ENCODE measurements at regions not wholly inside any gene's neighbourhood (a gene's known extent, or its start where the extent isn't known, plus 50 kb on each side); places are given as distances from the start of the nearest gene placed in this dataset.
"Not testable (repeated sequence)": the region's sequence is repeated elsewhere in the genome, so short reads cannot be mapped to it uniquely, and the experiment has no call there.

DNA sequence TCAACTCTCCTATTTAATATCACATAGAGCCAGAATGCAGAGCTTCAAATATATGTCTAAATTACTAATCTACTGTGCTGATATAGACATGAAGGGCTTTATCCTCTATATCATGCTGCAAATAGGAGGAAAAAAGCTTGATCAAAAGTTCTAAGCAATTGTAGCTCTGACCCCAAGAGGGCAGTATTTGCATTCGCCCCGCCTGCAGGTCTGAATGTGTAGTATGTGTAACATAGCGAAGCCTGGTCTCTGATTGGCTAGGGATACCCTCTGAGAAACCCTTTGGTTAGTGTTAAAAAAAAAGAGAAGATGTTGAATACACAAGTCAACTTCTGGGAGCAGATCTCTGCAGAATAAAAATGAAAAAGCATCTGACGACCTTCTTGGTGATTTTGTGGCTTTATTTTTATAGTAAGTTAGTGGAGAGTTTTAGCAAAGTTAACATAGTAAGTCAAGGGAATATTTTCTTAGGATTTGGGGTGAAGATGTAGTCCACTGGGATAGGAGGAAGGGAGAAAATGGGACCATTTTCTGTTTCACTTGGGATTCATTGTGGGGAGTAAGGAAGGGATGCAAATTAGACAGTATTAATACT, 151.6 kb upstream of the OR4E1 start:
- Mint-ChIP-seq H3K9me3 (no peaks in the 10 kb centered on the region), H3K27me3 (ENCODE audit: low read depth) (peaks cover 33% of the 10 kb centered on the region), H3K4me3 (ENCODE audit: low read depth) (peak overlapping the region; percentile 66), H3K4me1 (ENCODE audit: low read depth) (peaks cover 5% of the 10 kb centered on the region), H3K27ac (no peak overlapping the region), H3K36me3 (ENCODE audit: low read depth) (no peaks in the 10 kb centered on the region)
- intact Hi-C loops (cut with micrococcal nuclease), result no loop called here
- peak; percentile 32 for DNase-seq (ENCODE audit: low spot score)

DNA sequence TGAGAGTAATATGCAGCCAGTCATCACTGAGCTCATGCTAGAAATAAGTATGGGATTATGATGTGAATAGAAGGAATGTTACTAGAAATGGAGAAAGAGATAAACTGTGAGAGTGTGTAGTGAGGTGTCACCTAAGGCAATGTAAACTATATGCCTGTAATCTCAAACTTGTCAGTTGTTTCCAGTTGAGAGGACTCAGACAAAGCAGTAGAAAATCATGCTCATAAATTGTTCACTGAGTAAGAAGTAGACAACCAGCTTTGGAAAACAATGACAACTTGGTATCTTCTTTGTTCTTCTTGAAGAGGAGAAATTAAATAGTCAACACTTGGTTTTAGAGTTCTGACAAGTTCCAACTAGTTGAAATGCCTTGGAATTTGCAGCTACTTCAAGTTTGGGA, 148.5 kb upstream of the OR4E1 start:
- no peak for DNase-seq (ENCODE audit: low spot score)
- H3K9me3 Mint-ChIP-seq, result peaks cover 4% of the 10 kb centered on the region
- peaks cover 29% of the 10 kb centered on the region for H3K27me3 Mint-ChIP-seq (ENCODE audit: low read depth)
- H3K36me3 Mint-ChIP-seq (ENCODE audit: low read depth), result no peaks in the 10 kb centered on the region
- no peak overlapping the region for H3K4me3 Mint-ChIP-seq (ENCODE audit: low read depth)
- H3K4me1 Mint-ChIP-seq (ENCODE audit: low read depth), result peaks cover 5% of the 10 kb centered on the region
- H3K27ac Mint-ChIP-seq, result no peak overlapping the region
- intact Hi-C loops (cut with micrococcal nuclease), result no loop called here

DNA sequence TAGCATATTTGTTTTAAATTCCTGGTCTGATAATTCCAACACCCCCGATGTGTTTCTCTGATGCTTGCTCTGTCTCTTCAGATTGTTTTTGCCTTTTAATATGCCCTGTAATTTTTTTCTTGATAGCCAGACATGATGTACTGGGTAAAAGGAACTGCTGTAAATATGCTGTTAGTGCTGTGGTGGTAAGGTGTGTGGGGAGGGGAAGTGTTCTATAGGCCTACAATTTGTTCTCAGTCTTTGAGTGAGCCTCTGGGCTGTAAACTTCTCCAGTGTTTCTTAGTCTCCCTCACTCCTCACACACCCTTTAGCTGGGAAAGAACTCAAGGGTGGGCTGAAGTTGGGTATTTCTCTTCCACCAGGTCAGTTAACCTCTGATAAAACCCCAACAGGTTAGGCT, 147.0 kb upstream of the OR4E1 start:
- peaks cover 9% of the 10 kb centered on the region for H3K9me3 Mint-ChIP-seq
- DNase-seq (ENCODE audit: low spot score), result no peak
- no peak overlapping the region for H3K4me3 Mint-ChIP-seq (ENCODE audit: low read depth)
- peaks cover 5% of the 10 kb centered on the region for H3K4me1 Mint-ChIP-seq (ENCODE audit: low read depth)
- H3K27ac Mint-ChIP-seq, result no peak overlapping the region
- H3K36me3 Mint-ChIP-seq (ENCODE audit: low read depth), result no peaks in the 10 kb centered on the region
- H3K27me3 Mint-ChIP-seq (ENCODE audit: low read depth), result peaks cover 28% of the 10 kb centered on the region
- intact Hi-C loops (cut with micrococcal nuclease), result no loop called here

GRCh38 chr14:21819891-21820290, 146.3 kb upstream of the OR4E1 start:
- peaks cover 23% of the 10 kb centered on the region for H3K27me3 Mint-ChIP-seq (ENCODE audit: low read depth)
- DNase-seq (ENCODE audit: low spot score); H3K4me1 Mint-ChIP-seq (ENCODE audit: low read depth); intact Hi-C loops (cut with micrococcal nuclease); H3K4me3 Mint-ChIP-seq (ENCODE audit: low read depth); H3K36me3 Mint-ChIP-seq (ENCODE audit: low read depth); H3K9me3 Mint-ChIP-seq; H3K27ac Mint-ChIP-seq: not testable (repeated sequence)

DNA sequence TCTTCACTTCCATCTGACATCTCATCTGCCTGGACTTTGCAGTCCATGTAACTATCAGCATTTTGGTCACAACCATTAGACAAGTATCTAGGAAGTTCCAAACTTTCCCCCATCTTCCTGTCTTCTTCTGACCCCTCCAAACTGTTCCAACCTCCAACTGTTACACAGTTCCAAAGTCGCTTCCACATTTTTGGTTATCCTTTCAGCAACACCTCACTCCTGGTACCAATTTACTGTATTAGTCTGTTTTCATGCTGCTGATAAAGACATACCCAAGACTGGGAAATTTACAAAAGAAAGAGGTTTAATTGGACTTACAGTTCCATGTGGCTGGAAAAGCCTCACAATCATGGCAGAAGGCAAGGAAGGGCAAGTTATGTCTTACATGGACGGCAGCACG, 143.4 kb upstream of the OR4E1 start:
- DNase-seq (ENCODE audit: low spot score); H3K4me1 Mint-ChIP-seq (ENCODE audit: low read depth); H3K9me3 Mint-ChIP-seq; H3K27ac Mint-ChIP-seq; H3K4me3 Mint-ChIP-seq (ENCODE audit: low read depth); intact Hi-C loops (cut with micrococcal nuclease); H3K36me3 Mint-ChIP-seq (ENCODE audit: low read depth): not testable (repeated sequence)
- H3K27me3 Mint-ChIP-seq (ENCODE audit: low read depth), result peaks cover 24% of the 10 kb centered on the region

DNA sequence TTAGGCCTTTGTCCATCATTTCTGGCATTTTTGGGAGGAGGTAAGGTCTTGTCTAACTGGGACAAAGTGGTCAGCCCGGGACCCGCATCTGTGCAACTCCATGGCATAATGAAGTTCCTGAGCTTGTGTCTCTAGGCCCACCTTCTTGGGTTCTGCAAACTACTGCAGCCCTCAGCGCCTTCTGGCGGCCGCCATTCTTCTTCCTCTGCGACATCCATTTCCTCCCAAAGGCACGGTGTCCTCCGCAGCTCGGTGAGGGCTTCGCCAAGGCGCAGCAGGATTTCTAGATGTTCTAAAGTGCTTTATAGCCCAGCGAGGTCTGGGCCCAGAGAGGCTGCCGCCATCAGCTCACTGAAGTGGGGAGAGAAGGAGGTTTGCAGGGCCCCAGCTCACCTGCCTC, 134.4 kb upstream of the OR4E1 start:
- Mint-ChIP-seq H3K4me1 (ENCODE audit: low read depth) (no peaks in the 10 kb centered on the region), H3K9me3 (no peaks in the 10 kb centered on the region), H3K4me3 (ENCODE audit: low read depth) (no peak overlapping the region), H3K27me3 (ENCODE audit: low read depth) (peaks cover 6% of the 10 kb centered on the region), H3K36me3 (ENCODE audit: low read depth) (no peaks in the 10 kb centered on the region), H3K27ac (no peak overlapping the region)
- intact Hi-C loops (cut with micrococcal nuclease), result no loop called here
- no peak for DNase-seq (ENCODE audit: low spot score)

DNA sequence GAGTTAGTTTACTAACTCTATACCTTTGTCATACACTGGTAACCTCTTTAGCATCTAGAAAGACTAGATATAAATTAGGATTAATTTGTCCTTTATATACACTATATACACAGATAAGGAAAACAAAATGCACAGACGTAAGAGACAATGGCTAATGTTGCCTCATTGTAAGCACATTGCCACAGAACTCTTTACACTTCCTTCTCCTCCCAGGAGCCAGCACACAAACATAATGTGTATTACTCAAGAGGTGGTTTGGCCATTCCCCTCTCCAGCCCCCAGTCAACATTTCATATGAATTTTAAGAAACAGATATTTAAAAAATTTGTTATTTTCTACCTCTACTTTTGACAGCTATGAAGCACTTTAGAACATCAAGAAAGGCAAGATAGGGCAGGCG, 131.4 kb upstream of the OR4E1 start:
- Mint-ChIP-seq H3K9me3 (no peaks in the 10 kb centered on the region), H3K27me3 (ENCODE audit: low read depth) (peaks cover 7% of the 10 kb centered on the region), H3K36me3 (ENCODE audit: low read depth) (no peaks in the 10 kb centered on the region), H3K4me3 (ENCODE audit: low read depth) (no peak overlapping the region), H3K4me1 (ENCODE audit: low read depth) (no peaks in the 10 kb centered on the region), H3K27ac (no peak overlapping the region)
- intact Hi-C loops (cut with micrococcal nuclease), result no loop called here
- DNase-seq (ENCODE audit: low spot score), result no peak

- Mint-ChIP-seq H3K36me3 (ENCODE audit: low read depth) (no peaks in the 10 kb centered on the region), H3K4me3 (ENCODE audit: low read depth) (no peak overlapping the region), H3K27ac (no peak overlapping the region), H3K27me3 (ENCODE audit: low read depth) (peaks cover 8% of the 10 kb centered on the region), H3K4me1 (ENCODE audit: low read depth) (no peaks in the 10 kb centered on the region), H3K9me3 (no peaks in the 10 kb centered on the region)
- no peak for DNase-seq (ENCODE audit: low spot score)
- intact Hi-C loops (cut with micrococcal nuclease), result no loop called here
Observed at GRCh38 chr14:21802441-21802840, 128.8 kb upstream of the OR4E1 start.

DNA sequence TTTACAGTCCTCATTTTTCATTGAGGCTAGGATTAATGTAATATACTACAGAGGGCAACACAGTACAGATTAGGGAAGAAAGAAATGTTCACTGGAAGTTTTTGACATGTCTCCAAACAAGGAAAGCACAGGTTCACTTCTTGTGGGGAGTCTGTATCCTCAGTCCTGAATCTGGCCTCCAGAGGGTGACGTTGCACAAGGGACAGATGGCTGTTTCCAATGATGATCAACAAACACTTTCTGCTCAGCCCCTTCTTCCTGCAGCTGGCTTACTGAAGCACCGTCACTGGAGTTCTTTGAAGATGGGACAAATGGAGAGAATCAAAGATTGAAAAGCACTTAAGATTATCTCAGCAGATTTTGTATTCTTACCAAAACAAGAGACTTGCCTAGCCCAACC, 123.3 kb upstream of the OR4E1 start:
- Mint-ChIP-seq H3K27me3 (ENCODE audit: low read depth) (peaks cover 8% of the 10 kb centered on the region), H3K36me3 (ENCODE audit: low read depth) (no peaks in the 10 kb centered on the region), H3K4me1 (ENCODE audit: low read depth) (no peaks in the 10 kb centered on the region), H3K9me3 (peaks cover 10% of the 10 kb centered on the region), H3K27ac (peak overlapping the region; percentile 50), H3K4me3 (ENCODE audit: low read depth) (peak overlapping the region; percentile 41)
- intact Hi-C loops (cut with micrococcal nuclease), result no loop called here
- DNase-seq (ENCODE audit: low spot score), result no peak

DNA sequence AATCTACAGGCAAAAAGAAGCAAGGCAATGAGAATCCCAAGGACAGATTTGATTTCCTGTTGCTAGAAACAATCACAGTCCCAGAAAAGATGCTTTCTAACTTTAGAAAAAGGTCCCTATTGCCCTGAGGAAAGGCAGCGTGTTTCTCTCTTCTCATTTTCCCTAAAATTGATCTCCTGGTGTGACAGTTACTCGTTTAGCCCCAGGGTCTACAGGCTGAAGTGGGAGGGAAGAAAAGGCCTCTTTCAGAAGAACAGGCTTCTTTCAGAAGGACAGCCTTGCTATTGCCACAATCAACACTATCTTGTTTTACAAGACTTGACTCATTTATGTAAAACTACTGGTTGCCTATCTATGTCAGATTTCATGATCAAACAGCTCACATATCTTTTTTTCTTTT, 121.8 kb upstream of the OR4E1 start:
- Mint-ChIP-seq H3K27me3 (ENCODE audit: low read depth) (peaks cover 7% of the 10 kb centered on the region), H3K9me3 (peaks cover 10% of the 10 kb centered on the region), H3K4me3 (ENCODE audit: low read depth) (no peak overlapping the region), H3K4me1 (ENCODE audit: low read depth) (no peaks in the 10 kb centered on the region), H3K27ac (no peak overlapping the region), H3K36me3 (ENCODE audit: low read depth) (no peaks in the 10 kb centered on the region)
- intact Hi-C loops (cut with micrococcal nuclease), result no loop called here
- no peak for DNase-seq (ENCODE audit: low spot score)

- intact Hi-C loops (cut with micrococcal nuclease), result no loop called here
- Mint-ChIP-seq H3K4me1 (ENCODE audit: low read depth) (no peaks in the 10 kb centered on the region), H3K9me3 (peaks cover 12% of the 10 kb centered on the region), H3K27ac (no peak overlapping the region), H3K36me3 (ENCODE audit: low read depth) (no peaks in the 10 kb centered on the region), H3K27me3 (ENCODE audit: low read depth) (peaks cover 8% of the 10 kb centered on the region), H3K4me3 (ENCODE audit: low read depth) (no peak overlapping the region)
- DNase-seq (ENCODE audit: low spot score), result no peak
Observed at GRCh38 chr14:21791749-21792148, 118.1 kb upstream of the OR4E1 start.

DNA sequence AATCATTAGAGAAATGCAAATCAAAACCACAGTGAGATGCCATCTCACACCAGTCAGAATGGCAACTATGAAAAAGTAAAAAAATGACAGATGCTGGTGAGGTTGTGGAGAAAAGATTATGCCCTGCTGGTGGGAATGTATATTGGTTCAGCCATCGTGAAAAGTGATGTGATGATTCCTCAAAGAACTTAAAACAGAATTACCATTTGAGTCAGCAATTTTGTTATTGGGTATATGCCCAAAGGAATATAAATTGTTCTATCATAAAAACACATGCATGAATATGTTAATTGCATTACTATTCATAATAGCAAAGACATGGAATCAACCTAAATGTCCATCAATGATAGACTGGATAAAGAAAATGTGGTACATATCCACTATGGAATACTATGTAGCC, 115.1 kb upstream of the OR4E1 start:
- DNase-seq (ENCODE audit: low spot score); H3K36me3 Mint-ChIP-seq (ENCODE audit: low read depth); H3K9me3 Mint-ChIP-seq; H3K4me1 Mint-ChIP-seq (ENCODE audit: low read depth); H3K4me3 Mint-ChIP-seq (ENCODE audit: low read depth); H3K27ac Mint-ChIP-seq; intact Hi-C loops (cut with micrococcal nuclease); H3K27me3 Mint-ChIP-seq (ENCODE audit: low read depth): not testable (repeated sequence)

- H3K27me3 Mint-ChIP-seq (ENCODE audit: low read depth); intact Hi-C loops (cut with micrococcal nuclease); H3K27ac Mint-ChIP-seq; DNase-seq (ENCODE audit: low spot score); H3K36me3 Mint-ChIP-seq (ENCODE audit: low read depth); H3K4me3 Mint-ChIP-seq (ENCODE audit: low read depth); H3K9me3 Mint-ChIP-seq; H3K4me1 Mint-ChIP-seq (ENCODE audit: low read depth): not testable (repeated sequence)
Observed at GRCh38 chr14:21787242-21787641, 113.6 kb upstream of the OR4E1 start.

GRCh38 chr14:21781543-21781942, 107.9 kb upstream of the OR4E1 start:
- Mint-ChIP-seq H3K36me3 (ENCODE audit: low read depth) (no peaks in the 10 kb centered on the region), H3K27ac (no peak overlapping the region), H3K4me3 (ENCODE audit: low read depth) (no peak overlapping the region), H3K9me3 (no peaks in the 10 kb centered on the region), H3K27me3 (ENCODE audit: low read depth) (peaks cover 2% of the 10 kb centered on the region), H3K4me1 (ENCODE audit: low read depth) (no peaks in the 10 kb centered on the region)
- intact Hi-C loops (cut with micrococcal nuclease), result no loop called here
- no peak for DNase-seq (ENCODE audit: low spot score)
